Retinal pigment epithelial cell (primary cell): ENCODE measurements at regions not wholly inside any gene's neighbourhood (a gene's known extent, or its start where the extent isn't known, plus 50 kb on each side); places are given as distances from the start of the nearest gene placed in this dataset.

Experiments used
- DNase-seq: peaks from one replicate; pipeline ENCODE4 v3.0.0-alpha.2; 2010; ENCODE audit warnings: low read depth
- H3K4me3 ChIP-seq: 2 replicates; pipeline ENCODE4 v1.5.1; 2011; ENCODE audit warnings: mild to moderate bottlenecking, low read length, control low read depth, moderate library complexity
- TF ChIP-seq, protein P1 (sequence below): conservative IDR thresholded peaks from 2 replicates; pipeline ENCODE4 v1.5.1; 2011; ENCODE audit warnings: low read depth, low read length, control low read depth, inconsistent platforms

DNA sequence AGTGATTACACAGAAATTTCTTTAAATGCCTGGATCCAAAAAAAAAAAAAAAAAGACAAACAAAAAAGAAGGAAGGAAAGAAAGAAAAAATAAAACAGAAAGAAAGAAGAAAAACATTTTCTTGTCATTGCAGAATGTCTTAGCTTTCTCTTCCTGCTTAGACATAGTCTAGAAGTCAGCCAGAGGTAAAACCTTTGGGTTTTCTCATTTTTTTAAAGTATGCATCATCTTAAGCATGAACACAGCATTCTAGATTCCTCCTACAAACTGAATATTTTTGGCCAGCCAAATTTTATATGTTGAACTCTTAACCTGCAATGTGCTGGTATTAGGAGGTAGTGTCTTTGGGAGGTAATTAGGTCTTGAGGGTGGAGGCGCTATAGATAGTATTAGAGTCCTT lies 243.9 kb downstream of the TRIB2 start:
- no peak for DNase-seq
- TF ChIP-seq, protein P1, sequence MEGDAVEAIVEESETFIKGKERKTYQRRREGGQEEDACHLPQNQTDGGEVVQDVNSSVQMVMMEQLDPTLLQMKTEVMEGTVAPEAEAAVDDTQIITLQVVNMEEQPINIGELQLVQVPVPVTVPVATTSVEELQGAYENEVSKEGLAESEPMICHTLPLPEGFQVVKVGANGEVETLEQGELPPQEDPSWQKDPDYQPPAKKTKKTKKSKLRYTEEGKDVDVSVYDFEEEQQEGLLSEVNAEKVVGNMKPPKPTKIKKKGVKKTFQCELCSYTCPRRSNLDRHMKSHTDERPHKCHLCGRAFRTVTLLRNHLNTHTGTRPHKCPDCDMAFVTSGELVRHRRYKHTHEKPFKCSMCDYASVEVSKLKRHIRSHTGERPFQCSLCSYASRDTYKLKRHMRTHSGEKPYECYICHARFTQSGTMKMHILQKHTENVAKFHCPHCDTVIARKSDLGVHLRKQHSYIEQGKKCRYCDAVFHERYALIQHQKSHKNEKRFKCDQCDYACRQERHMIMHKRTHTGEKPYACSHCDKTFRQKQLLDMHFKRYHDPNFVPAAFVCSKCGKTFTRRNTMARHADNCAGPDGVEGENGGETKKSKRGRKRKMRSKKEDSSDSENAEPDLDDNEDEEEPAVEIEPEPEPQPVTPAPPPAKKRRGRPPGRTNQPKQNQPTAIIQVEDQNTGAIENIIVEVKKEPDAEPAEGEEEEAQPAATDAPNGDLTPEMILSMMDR = no peak
- no peak overlapping the region for H3K4me3 ChIP-seq

DNA sequence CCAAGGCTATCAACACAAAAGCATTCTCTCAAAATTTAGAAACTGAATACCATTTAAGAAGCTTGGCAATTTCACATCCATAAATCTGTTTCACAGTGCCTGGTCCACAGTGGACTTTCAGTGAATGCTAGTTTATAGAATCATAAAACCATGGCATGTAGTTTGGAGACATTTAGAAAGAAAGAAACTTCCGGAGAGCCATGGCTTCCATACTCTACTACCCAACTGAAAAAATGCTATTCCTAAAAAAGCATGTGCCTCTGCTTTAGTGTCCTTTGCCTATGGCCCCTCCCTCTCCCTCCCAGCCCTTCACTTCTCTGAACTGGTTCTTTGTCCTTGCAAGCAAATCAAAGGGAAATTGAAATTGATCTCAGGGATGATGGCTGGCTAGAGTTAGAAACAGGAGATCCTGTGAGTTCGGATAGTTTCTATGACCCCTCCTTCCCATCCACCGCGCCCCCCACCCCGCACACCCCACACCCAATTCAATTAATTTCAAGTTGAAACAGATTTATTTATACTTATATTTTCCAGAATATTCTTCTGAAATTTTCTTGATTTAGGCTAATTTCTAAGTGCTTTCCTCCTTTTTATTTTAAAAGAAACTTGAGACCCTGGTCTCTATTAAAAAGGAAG lies 248.3 kb downstream of the TRIB2 start:
- TF ChIP-seq, protein P1 = no peak
- no peak for DNase-seq
- H3K4me3 ChIP-seq = no peak overlapping the region

DNA sequence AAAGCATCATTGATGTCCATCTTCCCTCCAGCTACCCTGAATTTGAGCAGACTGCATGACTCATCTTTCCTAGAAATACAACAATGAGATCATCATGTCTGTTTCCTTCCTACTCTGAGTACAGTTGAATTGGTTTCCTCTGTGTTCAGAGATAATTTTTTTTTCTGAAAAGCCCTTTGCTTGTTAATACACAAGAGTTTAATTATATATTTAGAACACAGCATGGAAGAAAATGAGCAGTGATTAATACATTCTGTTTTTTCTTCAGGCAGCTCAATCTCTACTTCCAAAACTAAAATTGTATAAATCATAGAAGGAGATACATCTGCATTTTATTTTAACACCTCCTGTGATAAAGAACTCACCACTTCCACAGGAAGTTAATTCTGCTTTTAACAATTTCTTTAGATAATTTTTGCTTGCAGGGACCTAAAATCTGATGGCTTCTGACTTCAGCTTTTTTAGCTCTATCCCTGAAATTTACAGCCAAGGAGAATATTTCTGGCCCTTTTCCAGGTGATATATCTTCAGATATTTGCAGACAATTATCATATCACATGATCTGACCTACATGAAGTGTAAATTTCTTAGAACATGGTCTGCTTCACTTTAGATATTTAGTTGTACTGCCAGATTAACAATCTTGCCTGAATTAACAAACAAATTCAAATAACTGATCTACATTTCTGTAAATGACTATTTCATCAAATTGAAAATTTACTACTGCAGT lies 249.0 kb downstream of the TRIB2 start:
- peak; percentile 11 for DNase-seq
- H3K4me3 ChIP-seq = no peak overlapping the region
- TF ChIP-seq, protein P1 = no peak

DNA sequence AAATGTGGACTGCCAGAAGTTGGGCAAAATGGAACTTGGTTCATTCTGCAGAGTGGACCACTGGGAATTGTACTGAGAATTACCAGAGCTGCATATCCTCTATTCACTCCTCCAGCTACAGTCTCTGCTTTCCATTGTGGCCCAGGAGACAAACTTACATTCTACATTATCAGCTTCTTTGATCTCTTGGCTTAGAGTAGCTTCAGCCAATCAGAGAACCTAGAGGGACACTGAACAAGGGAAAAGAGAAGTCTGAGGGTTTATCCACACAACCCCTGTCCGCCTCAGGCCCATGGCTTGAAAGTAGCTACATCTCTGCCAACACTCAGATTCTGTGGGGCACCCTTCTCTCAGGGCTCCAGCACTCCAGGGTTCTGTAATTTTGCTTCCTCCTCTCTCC lies 251.1 kb downstream of the TRIB2 start:
- no peak for DNase-seq

DNA sequence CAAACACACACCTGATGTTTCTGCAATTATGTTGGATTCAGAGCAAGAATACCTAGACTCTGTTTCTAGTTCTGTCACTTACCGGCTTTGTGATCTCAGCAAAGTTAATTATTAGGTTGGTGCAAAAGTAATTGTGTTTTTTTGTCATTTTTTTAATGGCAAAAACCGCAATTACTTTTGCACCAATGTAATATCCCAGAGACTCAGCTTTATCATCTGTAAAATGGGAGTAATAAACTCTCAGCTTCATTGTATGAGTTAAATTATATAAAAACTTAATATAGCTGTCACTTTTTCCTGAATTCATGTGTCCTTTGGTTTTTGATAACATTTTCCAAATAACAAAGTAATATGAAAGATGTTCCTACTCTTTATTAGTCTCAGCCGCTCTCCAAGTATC lies 251.7 kb downstream of the TRIB2 start:
- TF ChIP-seq, protein P1 = no peak
- DNase-seq = no peak

More for the DNA sequence above, 251.1 kb downstream of the TRIB2 start:
- H3K4me3 ChIP-seq = no peak overlapping the region
- TF ChIP-seq, protein P1 = no peak

DNA sequence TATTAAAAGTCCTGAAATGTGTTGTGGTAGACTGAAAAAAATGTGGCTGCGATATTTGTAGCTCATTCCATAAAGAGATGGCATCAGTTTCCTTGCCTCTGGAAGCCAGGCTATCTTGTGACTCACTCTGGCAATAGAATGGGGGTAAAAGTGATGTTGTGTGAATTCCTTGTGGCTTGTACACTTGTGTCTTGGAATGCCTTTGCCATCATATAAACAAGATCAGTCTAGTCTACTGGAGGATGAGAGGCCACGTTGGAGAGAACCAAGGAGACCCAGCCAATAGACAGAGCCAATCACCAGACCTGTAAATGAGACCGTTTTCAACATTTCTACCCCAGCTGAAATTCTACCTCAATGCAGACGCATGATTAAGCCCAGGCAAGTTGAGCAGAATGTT lies 254.1 kb downstream of the TRIB2 start:
- H3K4me3 ChIP-seq = no peak overlapping the region
- DNase-seq = no peak
- TF ChIP-seq, protein P1 = no peak

More for the DNA sequence above, 251.7 kb downstream of the TRIB2 start:
- H3K4me3 ChIP-seq = no peak overlapping the region
